ENCODE measurements at regions not wholly inside any gene's neighbourhood (a gene's known extent, or its start where the extent isn't known, plus 50 kb on each side); places are given as distances from the start of the nearest gene placed in this dataset.

DNA sequence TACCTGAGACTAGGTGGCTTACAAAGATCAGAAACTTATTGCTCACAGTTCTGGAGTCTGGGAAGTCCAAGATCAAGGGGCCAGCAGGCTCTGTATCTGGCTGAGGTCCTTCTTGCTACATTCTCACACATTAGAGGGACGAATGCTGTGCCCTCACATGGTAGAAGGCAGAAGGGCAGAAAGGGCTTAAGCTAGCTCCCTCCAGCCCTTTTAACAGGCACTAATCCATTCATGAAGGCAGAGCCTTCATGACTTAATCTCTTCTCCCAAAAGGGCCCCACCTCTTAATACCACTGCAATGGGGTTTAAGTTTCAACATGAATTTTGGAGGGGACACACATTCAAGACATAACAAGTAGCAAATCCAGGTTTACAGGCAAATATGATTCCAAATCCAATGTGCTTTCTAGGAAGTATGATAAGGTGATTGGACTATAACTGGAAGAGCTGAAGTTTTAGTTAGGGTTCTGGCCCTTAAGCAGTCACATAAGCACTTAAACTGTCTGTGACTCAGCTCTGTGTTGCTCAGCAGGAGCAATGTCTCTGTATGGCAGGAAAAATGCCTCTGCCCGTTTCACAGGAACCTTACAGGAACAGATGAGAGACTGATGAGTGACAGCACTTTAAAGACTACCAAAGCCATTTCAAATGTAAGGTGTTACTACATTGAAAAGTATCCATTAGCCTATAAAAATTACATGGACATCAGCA lies 119.6 kb upstream of the PTPRM start:
- Histone ChIP-seq H3K9me3 (ENCODE audit: low read length) (no peaks in the 10 kb centered on the region), H3K4me1 (ENCODE audit: insufficient read depth, low read length) (no peaks in the 10 kb centered on the region), H3K36me3 (ENCODE audit: insufficient read depth, low read length) (no peaks in the 10 kb centered on the region), H3K4me3 (ENCODE audit: low read length) (no peak overlapping the region), H3K27ac (ENCODE audit: low read depth, low read length) (no peak overlapping the region), H3K27me3 (ENCODE audit: insufficient read depth, low read length, poor library complexity, severe bottlenecking) (no peaks in the 10 kb centered on the region)
- H3K27ac Mint-ChIP-seq, result no peak overlapping the region
- ChIA-PET POLR2A (no interaction called here), CTCF (no interaction called here)
- no peaks in the 10 kb centered on the region for H3K27me3 Mint-ChIP-seq
- H3K4me3 Mint-ChIP-seq, result no peak overlapping the region
- no peak for DNase-seq
- peaks cover 0 to 5% (median 0%) of the 10 kb centered on the region in 5 donors for H3K9me3 Mint-ChIP-seq
- no peaks in the 10 kb centered on the region for H3K36me3 Mint-ChIP-seq
- no peaks in the 10 kb centered on the region for H3K4me1 Mint-ChIP-seq

DNA sequence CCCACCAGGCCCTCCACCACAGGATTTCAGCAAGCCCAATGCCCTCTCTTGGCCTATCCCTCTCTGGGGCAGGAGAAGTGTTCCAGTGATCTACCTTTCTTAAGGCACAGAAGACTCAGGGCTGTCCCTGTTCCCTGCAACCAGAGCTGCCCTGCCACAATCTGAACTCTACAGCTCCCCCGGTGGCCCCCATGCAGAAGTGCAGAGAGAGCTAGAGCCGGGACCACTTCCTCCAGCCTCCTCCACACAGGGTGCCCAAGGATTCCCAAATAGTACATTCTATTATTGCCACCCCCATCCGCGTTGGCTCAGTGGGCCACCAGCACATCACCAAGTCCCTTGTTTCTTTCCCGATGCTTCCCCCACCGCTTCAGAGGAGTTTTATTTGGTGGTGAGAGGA lies 114.8 kb upstream of the PTPRM start:
- Mint-ChIP-seq H3K4me3 (no peak overlapping the region), H3K27ac (no peak overlapping the region), H3K9me3 (peaks cover 0 to 3% (median 0%) of the 10 kb centered on the region in 5 donors), H3K4me1 (no peaks in the 10 kb centered on the region), H3K27me3 (no peaks in the 10 kb centered on the region), H3K36me3 (no peaks in the 10 kb centered on the region)
- H3K36me3 ChIP-seq (ENCODE audit: insufficient read depth, low read length), result no peaks in the 10 kb centered on the region
- no peak for DNase-seq
- no peak overlapping the region for H3K4me3 ChIP-seq (ENCODE audit: low read length)
- no peaks in the 10 kb centered on the region for H3K4me1 ChIP-seq (ENCODE audit: insufficient read depth, low read length)
- no peak overlapping the region for H3K27ac ChIP-seq (ENCODE audit: low read depth, low read length)
- ChIA-PET POLR2A (no interaction called here), CTCF (no interaction called here)
- H3K9me3 ChIP-seq (ENCODE audit: low read length), result no peaks in the 10 kb centered on the region
- H3K27me3 ChIP-seq (ENCODE audit: insufficient read depth, low read length, poor library complexity, severe bottlenecking), result no peaks in the 10 kb centered on the region

GRCh38 chr18:7454429-7454828 lies 112.7 kb upstream of the PTPRM start:
- peaks cover 0 to 3% (median 0%) of the 10 kb centered on the region in 5 donors for H3K9me3 Mint-ChIP-seq
- H3K4me3 Mint-ChIP-seq, result no peak overlapping the region
- ChIA-PET POLR2A (no interaction called here), CTCF (no interaction called here)
- no peaks in the 10 kb centered on the region for H3K4me1 Mint-ChIP-seq
- no peak overlapping the region for H3K4me3 ChIP-seq (ENCODE audit: low read length)
- no peak overlapping the region for H3K27ac Mint-ChIP-seq
- H3K36me3 ChIP-seq (ENCODE audit: insufficient read depth, low read length), result no peaks in the 10 kb centered on the region
- no peaks in the 10 kb centered on the region for H3K27me3 Mint-ChIP-seq
- no peak for DNase-seq
- no peaks in the 10 kb centered on the region for H3K9me3 ChIP-seq (ENCODE audit: low read length)
- H3K27ac ChIP-seq (ENCODE audit: low read depth, low read length), result no peak overlapping the region
- H3K4me1 ChIP-seq (ENCODE audit: insufficient read depth, low read length), result no peaks in the 10 kb centered on the region
- no peaks in the 10 kb centered on the region for H3K27me3 ChIP-seq (ENCODE audit: insufficient read depth, low read length, poor library complexity, severe bottlenecking)
- H3K36me3 Mint-ChIP-seq, result no peaks in the 10 kb centered on the region

GRCh38 chr18:7456376-7456775 lies 110.7 kb upstream of the PTPRM start:
- POLR2A ChIA-PET, result no interaction called here
- H3K4me3 ChIP-seq (ENCODE audit: low read length), result no peak overlapping the region

DNA sequence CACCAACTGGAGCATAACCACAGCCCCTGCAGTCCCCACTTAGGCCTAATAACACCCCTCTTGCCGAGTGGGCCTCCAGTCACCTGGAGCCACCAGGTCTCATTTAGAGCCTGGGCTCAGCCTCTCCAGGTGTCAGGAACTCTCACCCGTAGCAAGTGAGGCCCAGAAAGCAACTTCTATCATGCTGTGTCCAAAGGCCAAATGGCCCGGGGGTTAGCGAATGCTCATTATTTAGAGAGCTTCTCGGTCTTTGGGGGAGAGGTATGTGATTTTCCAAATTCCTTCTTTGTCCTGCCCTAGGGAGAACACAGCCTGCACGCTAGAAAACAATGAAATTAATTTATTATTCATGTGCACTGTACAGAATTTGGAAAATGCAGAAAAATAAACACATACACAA lies 109.9 kb upstream of the PTPRM start:
- Histone ChIP-seq H3K27ac (ENCODE audit: low read depth, low read length) (no peak overlapping the region), H3K36me3 (ENCODE audit: insufficient read depth, low read length) (no peaks in the 10 kb centered on the region), H3K9me3 (ENCODE audit: low read length) (no peaks in the 10 kb centered on the region), H3K4me3 (ENCODE audit: low read length) (no peak overlapping the region), H3K27me3 (ENCODE audit: insufficient read depth, low read length, poor library complexity, severe bottlenecking) (no peaks in the 10 kb centered on the region), H3K4me1 (ENCODE audit: insufficient read depth, low read length) (no peaks in the 10 kb centered on the region)
- Mint-ChIP-seq H3K4me1 (no peaks in the 10 kb centered on the region), H3K36me3 (no peaks in the 10 kb centered on the region), H3K27me3 (no peaks in the 10 kb centered on the region), H3K27ac (no peak overlapping the region), H3K4me3 (peak overlapping the region in 1 of 7 donors; percentile 86), H3K9me3 (peaks cover 0 to 5% (median 0%) of the 10 kb centered on the region in 5 donors)
- no peak for DNase-seq
- ChIA-PET POLR2A (no interaction called here), CTCF (no interaction called here)

More at GRCh38 chr18:7456376-7456775, 110.7 kb upstream of the PTPRM start:
- no peak for DNase-seq
- H3K4me3 Mint-ChIP-seq, result no peak overlapping the region
- Histone ChIP-seq H3K27me3 (ENCODE audit: insufficient read depth, low read length, poor library complexity, severe bottlenecking) (no peaks in the 10 kb centered on the region), H3K4me1 (ENCODE audit: insufficient read depth, low read length) (no peaks in the 10 kb centered on the region), H3K27ac (ENCODE audit: low read depth, low read length) (no peak overlapping the region), H3K36me3 (ENCODE audit: insufficient read depth, low read length) (no peaks in the 10 kb centered on the region), H3K9me3 (ENCODE audit: low read length) (no peaks in the 10 kb centered on the region)
- H3K27me3 Mint-ChIP-seq, result no peaks in the 10 kb centered on the region
- H3K36me3 Mint-ChIP-seq, result no peaks in the 10 kb centered on the region
- H3K4me1 Mint-ChIP-seq, result no peaks in the 10 kb centered on the region
- H3K9me3 Mint-ChIP-seq, result peaks cover 0 to 5% (median 0%) of the 10 kb centered on the region in 5 donors
- H3K27ac Mint-ChIP-seq, result no peak overlapping the region
- CTCF ChIA-PET, result no interaction called here

- Mint-ChIP-seq H3K27ac (peak overlapping the region in 1 of 8 donors; percentile 1), H3K4me1 (no peaks in the 10 kb centered on the region), H3K27me3 (no peaks in the 10 kb centered on the region), H3K36me3 (no peaks in the 10 kb centered on the region), H3K4me3 (no peak overlapping the region), H3K9me3 (peaks cover 0 to 5% (median 0%) of the 10 kb centered on the region in 5 donors)
- ChIA-PET POLR2A (no interaction called here), CTCF (no interaction called here)
- DNase-seq, result no peak
- H3K36me3 ChIP-seq (ENCODE audit: insufficient read depth, low read length), result no peaks in the 10 kb centered on the region
- H3K27ac ChIP-seq (ENCODE audit: low read depth, low read length), result no peak overlapping the region
- H3K9me3 ChIP-seq (ENCODE audit: low read length), result no peaks in the 10 kb centered on the region
- H3K27me3 ChIP-seq (ENCODE audit: insufficient read depth, low read length, poor library complexity, severe bottlenecking), result no peaks in the 10 kb centered on the region
- no peaks in the 10 kb centered on the region for H3K4me1 ChIP-seq (ENCODE audit: insufficient read depth, low read length)
- H3K4me3 ChIP-seq (ENCODE audit: low read length), result no peak overlapping the region
Observed at GRCh38 chr18:7458884-7459283, 108.2 kb upstream of the PTPRM start.

DNA sequence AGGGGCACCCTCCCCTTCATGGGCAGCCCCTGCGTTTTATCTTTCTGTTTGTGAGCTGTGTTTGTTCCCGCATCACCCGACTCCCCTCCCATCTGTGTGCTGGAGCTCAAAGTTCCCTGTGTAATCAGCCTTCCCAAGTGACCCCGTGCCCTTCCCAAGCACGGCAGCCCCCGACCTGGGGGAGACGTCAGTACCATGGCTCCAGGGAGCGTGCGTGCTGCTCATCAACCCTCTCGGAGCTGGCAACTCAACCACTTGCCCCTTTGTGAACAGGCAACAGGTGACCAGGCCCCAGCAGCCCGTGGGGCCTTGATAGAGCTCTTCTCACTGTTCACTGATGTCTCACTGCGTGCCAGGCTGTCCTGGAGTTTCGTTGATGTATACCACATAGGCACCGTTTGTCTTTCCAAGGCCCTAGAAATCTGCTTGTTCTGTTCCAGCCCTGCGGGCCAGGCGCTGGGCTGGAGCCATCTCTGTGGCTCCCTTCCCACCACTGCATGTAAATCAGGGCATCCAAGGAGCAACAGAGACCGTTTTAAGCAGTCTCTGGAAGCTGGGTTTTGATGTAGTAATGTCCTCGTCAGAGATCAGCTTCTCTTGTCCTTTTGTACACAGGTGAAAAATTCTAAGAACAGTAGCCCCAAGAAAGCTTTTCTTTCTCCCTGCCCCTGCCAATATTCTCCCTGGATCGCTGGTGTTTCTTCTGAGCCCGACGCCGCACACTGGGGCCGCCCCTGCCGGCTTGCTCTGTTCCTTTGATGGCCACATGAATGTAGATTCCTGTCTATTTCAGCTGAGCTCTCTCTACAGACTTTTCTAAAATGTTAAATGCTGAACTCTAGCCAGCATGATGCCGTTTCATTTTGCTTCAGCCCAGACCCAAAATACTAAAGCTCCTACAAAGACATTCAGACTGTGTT lies 107.0 kb upstream of the PTPRM start:
- H3K36me3 Mint-ChIP-seq, result no peaks in the 10 kb centered on the region
- H3K4me3 ChIP-seq (ENCODE audit: low read length), result no peak overlapping the region
- CTCF ChIA-PET, result no interaction called here
- DNase-seq, result no peak
- no peak overlapping the region for H3K27ac ChIP-seq (ENCODE audit: low read depth, low read length)
- H3K4me3 Mint-ChIP-seq, result no peak overlapping the region
- POLR2A ChIA-PET, result no interaction called here
- H3K27me3 ChIP-seq (ENCODE audit: insufficient read depth, low read length, poor library complexity, severe bottlenecking), result no peaks in the 10 kb centered on the region
- no peaks in the 10 kb centered on the region for H3K27me3 Mint-ChIP-seq
- H3K4me1 Mint-ChIP-seq, result no peaks in the 10 kb centered on the region
- H3K9me3 ChIP-seq (ENCODE audit: low read length), result no peaks in the 10 kb centered on the region
- H3K27ac Mint-ChIP-seq, result no peak overlapping the region
- H3K36me3 ChIP-seq (ENCODE audit: insufficient read depth, low read length), result no peaks in the 10 kb centered on the region
- peaks cover 0 to 5% (median 0%) of the 10 kb centered on the region in 5 donors for H3K9me3 Mint-ChIP-seq
- no peaks in the 10 kb centered on the region for H3K4me1 ChIP-seq (ENCODE audit: insufficient read depth, low read length)

GRCh38 chr18:7464245-7464966 lies 102.7 kb upstream of the PTPRM start:
- H3K4me3 Mint-ChIP-seq, result no peak overlapping the region
- no peaks in the 10 kb centered on the region for H3K4me1 Mint-ChIP-seq
- H3K36me3 Mint-ChIP-seq, result no peaks in the 10 kb centered on the region
- no peak for DNase-seq
- Histone ChIP-seq H3K27me3 (ENCODE audit: insufficient read depth, low read length, poor library complexity, severe bottlenecking) (no peaks in the 10 kb centered on the region), H3K36me3 (ENCODE audit: insufficient read depth, low read length) (no peaks in the 10 kb centered on the region), H3K4me1 (ENCODE audit: insufficient read depth, low read length) (no peaks in the 10 kb centered on the region), H3K9me3 (ENCODE audit: low read length) (no peaks in the 10 kb centered on the region), H3K4me3 (ENCODE audit: low read length) (no peak overlapping the region), H3K27ac (ENCODE audit: low read depth, low read length) (no peak overlapping the region)
- peaks cover 0 to 5% (median 2%) of the 10 kb centered on the region in 5 donors for H3K9me3 Mint-ChIP-seq
- POLR2A ChIA-PET, result no interaction called here
- H3K27ac Mint-ChIP-seq, result no peak overlapping the region
- CTCF ChIA-PET, result no interaction called here
- H3K27me3 Mint-ChIP-seq, result no peaks in the 10 kb centered on the region
